Endothelial cell of umbilical vein (primary cell): ENCODE measurements at regions not wholly inside any gene's neighbourhood (a gene's known extent, or its start where the extent isn't known, plus 50 kb on each side); places are given as distances from the start of the nearest gene placed in this dataset.

Source experiments
- CTCF ChIP-seq, 2 donors: IDR thresholded peaks; 1 replicate in 1 of 2; 2 replicates in 1 of 2; pipeline ENCODE4 v1.5.1; 2011; ENCODE audit warnings: low read length in 2 of 2, mild to moderate bottlenecking in 2 of 2, moderate library complexity in 2 of 2, control low read depth in 1 of 2, inconsistent platforms in 1 of 2, low read depth in 1 of 2; ENCODE audit not compliant: insufficient read depth in 1 of 2; ENCODE audit errors: extremely low read depth in 1 of 2
- FOS ChIP-seq: IDR thresholded peaks from 2 replicates; pipeline ENCODE4 v1.6.1; 2011; ENCODE audit warnings: mild to moderate bottlenecking, low read length, moderate library complexity, borderline replicate concordance; ENCODE audit not compliant: insufficient read depth
- TF ChIP-seq, protein P1 (sequence below): IDR thresholded peaks from 2 replicates; pipeline ENCODE4 v1.6.1; 2011; ENCODE audit not compliant: insufficient read depth, insufficient read length

DNA sequence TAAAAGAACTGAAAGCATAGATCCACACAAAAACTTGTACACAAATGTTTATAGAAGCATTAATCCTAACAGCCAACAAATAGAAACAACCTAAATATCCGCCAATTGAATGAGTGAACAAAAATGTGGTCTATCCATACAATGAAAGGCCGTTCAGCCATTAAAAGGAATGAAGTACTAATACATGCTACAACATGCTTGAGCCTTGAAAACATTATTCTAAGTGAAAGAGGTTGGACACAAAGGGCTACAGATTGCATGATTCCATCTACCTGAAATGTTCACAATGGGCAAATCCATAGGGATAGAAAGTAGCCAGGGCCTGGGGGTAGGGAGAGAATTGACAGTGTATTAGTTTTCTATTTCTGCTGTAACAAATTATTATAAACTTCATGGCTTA, 169.2 kb downstream of the SPCS3 start:
- TF ChIP-seq CTCF (IDR thresholded peaks at IDR 0.05; ENCODE audit: extremely low read depth in 1 of 2, insufficient read depth in 1 of 2, low read depth in 1 of 2, low read length in 2 of 2) (no peak), FOS (no peak)
- TF ChIP-seq, protein P1, sequence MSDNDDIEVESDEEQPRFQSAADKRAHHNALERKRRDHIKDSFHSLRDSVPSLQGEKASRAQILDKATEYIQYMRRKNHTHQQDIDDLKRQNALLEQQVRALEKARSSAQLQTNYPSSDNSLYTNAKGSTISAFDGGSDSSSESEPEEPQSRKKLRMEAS, result no peak
